Psoas muscle (tissue), 7 donors: ENCODE measurements at regions not wholly inside any gene's neighbourhood (a gene's known extent, or its start where the extent isn't known, plus 50 kb on each side); places are given as distances from the start of the nearest gene placed in this dataset.

Experiments used
- ATAC-seq, 4 donors: fragments of 200-7000 bp; cut with Tn5 transposase; one replicate each; pipeline ENCODE4 v1.9.1; 2020; ENCODE audit warnings: moderate library complexity in 3 of 4, mild to moderate bottlenecking in 2 of 4
- DNase-seq, 2 donors: peaks; one replicate each; pipeline ENCODE4 v3.0.0-alpha.2; 2020
- H3K27ac ChIP-seq: fragments of 200-600 bp; one replicate; pipeline ENCODE4 v1.8.0; 2022
- H3K27me3 ChIP-seq, 3 donors: fragments of 200-600 bp in 1 of 3; one replicate each; pipeline versions ENCODE4 v1.6.1 to v1.8.0; 2013 to 2022; ENCODE audit warnings: low read length in 2 of 3, mild to moderate bottlenecking in 2 of 3, moderate library complexity in 1 of 3; ENCODE audit not compliant: insufficient read depth in 3 of 3
- H3K36me3 ChIP-seq, 2 donors: fragments of 200-600 bp in 1 of 2; one replicate each; pipeline versions ENCODE4 v1.6.1 to v1.8.0; 2013 to 2022; ENCODE audit warnings: low read depth in 1 of 2, mild to moderate bottlenecking in 1 of 2, moderate library complexity in 1 of 2; ENCODE audit not compliant: insufficient read depth in 1 of 2
- H3K4me1 ChIP-seq: fragments of 200-600 bp; one replicate; pipeline ENCODE4 v1.8.0; 2022
- H3K4me3 ChIP-seq: fragments of 200-600 bp; one replicate; pipeline ENCODE4 v1.8.0; 2022; ENCODE audit warnings: mild to moderate bottlenecking
- H3K9me3 ChIP-seq: fragments of 200-600 bp; one replicate; pipeline ENCODE4 v1.8.0; 2022
- WGBS, 3 donors: extraction: QIAGEN DNeasy Blood & Tissue Kit; methylation state at CpG; one replicate each; pipeline versions ENCODE4 v1.1.6 to v1.1.7; 2013; 5-methylcytosine and 5-hydroxymethylcytosine counted together
- intact Hi-C, 2 donors: fragments of 100-400 bp; cut with DNase I; formaldehyde crosslinking; loops; one replicate each; pipeline versions ENCODE4 v1.11.0 to v1.14.2; 2022
- TF ChIP-seq, protein P1 (sequence below): fragments of 200-600 bp; IDR thresholded peaks from one replicate; pipeline ENCODE4 v1.8.0; 2022; ENCODE audit warnings: antibody characterized with exemption
- donor health status: healthy with polysubstance abuse.
- donor health status: DM: no; HTN: no; CAD: no; lungs with moderate emphysema.
- donor health status: Bipolar disorder and iron deficiency.
- donor health status: healthy.
- donor health status: DM: yes; HTN: yes; CAD: no.
- donor health status: DM: no; HTN: no; CAD: no.
- donor health status: DM: yes; HTN: yes; CAD: no.

GRCh38 chr16:9328411-9328810, 237.0 kb downstream of the HAPSTR1 start:
- TF ChIP-seq, protein P1, sequence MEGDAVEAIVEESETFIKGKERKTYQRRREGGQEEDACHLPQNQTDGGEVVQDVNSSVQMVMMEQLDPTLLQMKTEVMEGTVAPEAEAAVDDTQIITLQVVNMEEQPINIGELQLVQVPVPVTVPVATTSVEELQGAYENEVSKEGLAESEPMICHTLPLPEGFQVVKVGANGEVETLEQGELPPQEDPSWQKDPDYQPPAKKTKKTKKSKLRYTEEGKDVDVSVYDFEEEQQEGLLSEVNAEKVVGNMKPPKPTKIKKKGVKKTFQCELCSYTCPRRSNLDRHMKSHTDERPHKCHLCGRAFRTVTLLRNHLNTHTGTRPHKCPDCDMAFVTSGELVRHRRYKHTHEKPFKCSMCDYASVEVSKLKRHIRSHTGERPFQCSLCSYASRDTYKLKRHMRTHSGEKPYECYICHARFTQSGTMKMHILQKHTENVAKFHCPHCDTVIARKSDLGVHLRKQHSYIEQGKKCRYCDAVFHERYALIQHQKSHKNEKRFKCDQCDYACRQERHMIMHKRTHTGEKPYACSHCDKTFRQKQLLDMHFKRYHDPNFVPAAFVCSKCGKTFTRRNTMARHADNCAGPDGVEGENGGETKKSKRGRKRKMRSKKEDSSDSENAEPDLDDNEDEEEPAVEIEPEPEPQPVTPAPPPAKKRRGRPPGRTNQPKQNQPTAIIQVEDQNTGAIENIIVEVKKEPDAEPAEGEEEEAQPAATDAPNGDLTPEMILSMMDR, result no peak
- WGBS, 3 donors, result 38 to 45% (median 42%) methylated on average over 4 of the region's 4 CpGs
- intact Hi-C loops, result no loop called here
- no peaks in the 10 kb centered on the region for H3K36me3 ChIP-seq
- no peak for DNase-seq
- H3K4me3 ChIP-seq, result no peak overlapping the region
- H3K27me3 ChIP-seq, result peaks cover 0 to 2% (median 0%) of the 10 kb centered on the region in 3 donors
- H3K27ac ChIP-seq, result no peak overlapping the region
- H3K9me3 ChIP-seq, result no peaks in the 10 kb centered on the region
- no peaks in the 10 kb centered on the region for H3K4me1 ChIP-seq
- ATAC-seq, result no peak

GRCh38 chr16:9330095-9330494, 238.7 kb downstream of the HAPSTR1 start:
- ATAC-seq, result no peak
- Histone ChIP-seq H3K4me1 (no peaks in the 10 kb centered on the region), H3K27me3 (peaks cover 0 to 2% (median 0%) of the 10 kb centered on the region in 3 donors), H3K27ac (no peak overlapping the region), H3K36me3 (no peaks in the 10 kb centered on the region), H3K4me3 (no peak overlapping the region), H3K9me3 (no peaks in the 10 kb centered on the region)
- no peak for DNase-seq
- 54 to 61% (median 59%) methylated on average over 7 of the region's 7 CpGs for WGBS, 3 donors
- intact Hi-C loops, result no loop called here
- TF ChIP-seq, protein P1, result no peak

DNA sequence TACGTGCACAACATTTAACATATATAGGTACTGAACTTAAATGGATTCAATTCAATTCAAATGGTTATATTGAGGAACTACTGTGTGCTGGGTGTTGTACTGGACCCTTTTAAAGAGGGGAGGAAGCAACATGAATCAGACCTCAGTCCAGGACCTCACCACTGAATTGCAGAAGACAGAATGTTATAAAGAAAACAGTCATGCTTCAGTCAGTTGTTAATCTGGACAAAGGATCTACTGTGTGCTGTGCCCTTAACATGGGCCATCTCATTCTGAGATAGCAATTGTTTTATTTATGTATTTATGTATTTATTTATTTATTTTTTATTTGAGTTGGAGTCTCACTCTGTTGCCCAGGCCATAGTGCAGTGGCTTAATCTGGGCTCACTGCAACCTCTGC, 240.1 kb downstream of the HAPSTR1 start:
- TF ChIP-seq, protein P1, result no peak
- Histone ChIP-seq H3K4me1 (no peaks in the 10 kb centered on the region), H3K9me3 (no peaks in the 10 kb centered on the region), H3K4me3 (no peak overlapping the region), H3K27me3 (peaks cover 0 to 2% (median 0%) of the 10 kb centered on the region in 3 donors), H3K36me3 (no peaks in the 10 kb centered on the region), H3K27ac (no peak overlapping the region)
- intact Hi-C loops, result no loop called here
- no peak for ATAC-seq
- no peak for DNase-seq
- 67 to 93% (median 93%) methylated on average over 1 of the region's 1 CpG for WGBS, 3 donors

- TF ChIP-seq, protein P1, result no peak
- ATAC-seq, result no peak
- WGBS, 3 donors, result 85 to 87% (median 86%) methylated on average over 5 of the region's 5 CpGs
Measured at GRCh38 chr16:9332574-9333148, 241.2 kb downstream of the HAPSTR1 start.

GRCh38 chr16:9333469-9333868, 242.0 kb downstream of the HAPSTR1 start:
- H3K27ac ChIP-seq, result no peak overlapping the region
- DNase-seq (no peak), ATAC-seq (no peak)
- no peaks in the 10 kb centered on the region for H3K9me3 ChIP-seq
- 93 to 98% (median 94%) methylated on average over 2 of the region's 2 CpGs for WGBS, 3 donors
- no peaks in the 10 kb centered on the region for H3K36me3 ChIP-seq
- H3K4me3 ChIP-seq, result no peak overlapping the region
- TF ChIP-seq, protein P1, result no peak
- intact Hi-C loops, result no loop called here
- H3K27me3 ChIP-seq, result no peaks in the 10 kb centered on the region
- H3K4me1 ChIP-seq, result no peaks in the 10 kb centered on the region

More at GRCh38 chr16:9332574-9333148, 241.2 kb downstream of the HAPSTR1 start:
- no peak for DNase-seq
- no peaks in the 10 kb centered on the region for H3K27me3 ChIP-seq
- no peak overlapping the region for H3K27ac ChIP-seq
- no peak overlapping the region for H3K4me3 ChIP-seq
- intact Hi-C loops, result no loop called here
- H3K36me3 ChIP-seq, result no peaks in the 10 kb centered on the region
- no peaks in the 10 kb centered on the region for H3K4me1 ChIP-seq
- no peaks in the 10 kb centered on the region for H3K9me3 ChIP-seq
